ENCODE measurements at regions not wholly inside any gene's neighbourhood (a gene's known extent, or its start where the extent isn't known, plus 50 kb on each side); places are given as distances from the start of the nearest gene placed in this dataset.
"Not testable (repeated sequence)": the region's sequence is repeated elsewhere in the genome, so short reads cannot be mapped to it uniquely, and the experiment has no call there.

DNA sequence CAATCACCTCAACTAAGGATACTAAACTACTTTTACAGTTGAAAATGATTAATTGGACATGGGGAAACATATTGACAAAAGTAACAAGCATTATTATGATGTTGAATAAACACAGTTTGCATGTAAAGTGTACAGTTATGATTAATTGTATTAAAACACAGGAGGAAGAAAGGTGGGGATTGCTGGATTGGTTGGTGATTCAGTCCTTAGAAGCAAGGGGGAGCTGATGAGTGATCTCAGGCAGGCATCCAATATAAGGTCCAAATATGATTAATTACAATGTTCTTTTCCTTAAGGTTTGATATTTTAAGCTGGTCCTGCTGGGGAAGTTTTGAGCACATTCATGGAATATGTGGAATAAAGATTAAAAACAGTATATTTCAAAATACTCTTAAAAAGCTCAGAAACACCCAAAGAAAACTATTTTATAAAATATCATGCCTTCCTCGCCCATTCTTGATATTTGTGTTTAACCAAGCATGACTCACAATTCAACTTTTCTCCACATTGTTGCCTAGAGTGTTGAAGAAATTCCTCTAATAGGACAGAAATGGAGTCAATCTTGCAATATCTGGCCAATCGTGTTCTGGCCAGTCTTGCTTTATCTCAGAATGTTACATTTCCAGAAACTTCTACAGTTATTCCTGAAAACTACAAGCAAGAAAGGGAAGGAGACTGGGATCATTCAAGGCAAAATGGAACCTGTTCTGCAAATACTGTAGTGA, 268.2 kb downstream of the RPIA start:
- no peak overlapping the region for H3K4me3 ChIP-seq
- no peak for ATAC-seq
- no peaks in the 10 kb centered on the region for H3K36me3 ChIP-seq
- no peak for TF ChIP-seq CTCF (IDR thresholded peaks at IDR 0.05)
- H3K27me3 ChIP-seq, result peaks cover 0 to 26% of the 10 kb centered on the region in 2 donors
- no peak overlapping the region for H3K27ac ChIP-seq
- intact Hi-C loops (cut with DNase I), result no loop called here
- H3K4me1 ChIP-seq, result no peaks in the 10 kb centered on the region
- DNase-seq, result no peak
- no peaks in the 10 kb centered on the region for H3K9me3 ChIP-seq

- H3K27ac ChIP-seq; intact Hi-C loops (cut with DNase I); DNase-seq; H3K4me1 ChIP-seq; ATAC-seq; H3K4me3 ChIP-seq; H3K9me3 ChIP-seq; H3K36me3 ChIP-seq: not testable (repeated sequence)
- peaks cover 0 to 22% of the 10 kb centered on the region in 2 donors for H3K27me3 ChIP-seq
These were observed 269.9 kb downstream of the RPIA start for GRCh38 chr2:88961323-88961722.

DNA sequence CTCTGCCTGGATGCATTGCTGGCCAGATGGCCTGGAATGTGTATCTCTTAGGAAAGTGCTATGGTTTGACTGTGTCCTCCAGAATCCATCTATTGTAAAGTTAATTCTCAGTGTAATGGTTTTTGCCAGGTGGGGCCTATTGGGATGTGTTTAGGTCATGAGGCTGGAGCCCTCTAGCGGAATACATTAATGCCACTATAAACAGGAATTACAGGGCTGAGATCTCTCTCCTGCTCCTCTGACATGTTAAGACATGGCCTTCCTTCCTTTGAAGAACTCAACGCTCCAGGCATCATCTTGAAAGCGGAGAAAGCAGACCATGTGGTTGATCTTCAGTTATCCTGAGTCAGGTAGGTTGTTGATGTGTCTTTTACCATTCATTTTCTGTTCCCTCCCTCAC, 276.4 kb downstream of the RPIA start:
- H3K4me3 ChIP-seq, result no peak overlapping the region
- H3K27me3 ChIP-seq, result no peaks in the 10 kb centered on the region
- H3K27ac ChIP-seq, result no peak overlapping the region
- no peak for ATAC-seq
- no peak for DNase-seq
- intact Hi-C loops (cut with DNase I), result no loop called here
- no peak for TF ChIP-seq CTCF (IDR thresholded peaks at IDR 0.05)
- no peaks in the 10 kb centered on the region for H3K36me3 ChIP-seq
- H3K4me1 ChIP-seq, result no peaks in the 10 kb centered on the region
- no peaks in the 10 kb centered on the region for H3K9me3 ChIP-seq

- H3K27me3 ChIP-seq; H3K4me3 ChIP-seq; ATAC-seq; intact Hi-C loops (cut with DNase I); H3K9me3 ChIP-seq; H3K36me3 ChIP-seq; DNase-seq; H3K4me1 ChIP-seq; H3K27ac ChIP-seq: not testable (repeated sequence)
These were observed 286.5 kb downstream of the RPIA start for GRCh38 chr2:88978011-88978410.

- peak in 1 of 4 donors; percentile 34 for DNase-seq
These were observed 287.0 kb downstream of the RPIA start for GRCh38 chr2:88978446-88978845.

GRCh38 chr2:88984079-88984478, 292.6 kb downstream of the RPIA start:
- intact Hi-C loops (cut with DNase I); H3K36me3 ChIP-seq; H3K4me3 ChIP-seq: not testable (repeated sequence)

More at GRCh38 chr2:88978446-88978845, 287.0 kb downstream of the RPIA start:
- H3K27ac ChIP-seq; intact Hi-C loops (cut with DNase I); H3K36me3 ChIP-seq; H3K4me1 ChIP-seq; ATAC-seq; H3K9me3 ChIP-seq; H3K27me3 ChIP-seq; H3K4me3 ChIP-seq: not testable (repeated sequence)

DNA sequence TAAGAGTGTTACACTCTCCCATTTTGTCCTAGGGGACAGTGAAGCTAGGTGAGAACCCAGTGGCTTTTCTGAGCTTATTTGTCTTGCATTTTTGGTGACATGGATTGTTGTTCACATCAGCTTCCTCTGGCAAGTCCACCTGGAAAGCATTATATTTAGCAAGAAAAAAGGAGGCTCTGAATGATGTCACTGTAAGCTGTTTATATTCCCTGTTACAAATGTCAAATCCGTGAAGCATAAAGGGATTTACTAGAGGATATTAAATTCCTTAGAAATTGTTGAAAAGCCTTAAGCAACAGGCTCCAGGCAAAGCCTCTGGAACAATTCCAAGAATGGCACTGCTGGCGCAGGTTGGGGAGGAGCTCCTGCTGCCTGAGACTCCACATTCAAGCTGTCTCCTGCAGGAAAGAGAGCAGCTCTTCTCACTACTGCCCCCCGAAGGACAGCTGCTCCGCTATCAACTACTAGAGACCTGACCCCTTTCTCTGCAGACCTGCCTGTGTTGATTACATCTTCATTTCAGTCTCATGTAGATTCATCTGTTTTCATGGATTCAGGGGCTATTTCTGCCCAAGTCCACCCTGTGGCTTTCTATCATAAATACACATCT, 295.4 kb downstream of the RPIA start:
- DNase-seq; H3K4me1 ChIP-seq; intact Hi-C loops (cut with DNase I); H3K4me3 ChIP-seq; H3K27me3 ChIP-seq; H3K36me3 ChIP-seq; H3K9me3 ChIP-seq; ATAC-seq; H3K27ac ChIP-seq: not testable (repeated sequence)

More at GRCh38 chr2:88984079-88984478, 292.6 kb downstream of the RPIA start:
- DNase-seq, H3K27ac ChIP-seq, H3K4me1 ChIP-seq, ATAC-seq, H3K9me3 ChIP-seq, H3K27me3 ChIP-seq: not testable (repeated sequence)

- H3K9me3 ChIP-seq; H3K36me3 ChIP-seq; H3K27me3 ChIP-seq; H3K27ac ChIP-seq; intact Hi-C loops (cut with DNase I); H3K4me1 ChIP-seq; H3K4me3 ChIP-seq; ATAC-seq: not testable (repeated sequence)
- DNase-seq, result peak in 1 of 4 donors; percentile 18
These were observed 297.1 kb downstream of the RPIA start for GRCh38 chr2:88988617-88989016.

GRCh38 chr2:88992819-88993218, 301.3 kb downstream of the RPIA start:
- H3K4me3 ChIP-seq; DNase-seq; H3K4me1 ChIP-seq; H3K9me3 ChIP-seq; H3K36me3 ChIP-seq; H3K27ac ChIP-seq; intact Hi-C loops (cut with DNase I); ATAC-seq; H3K27me3 ChIP-seq: not testable (repeated sequence)

DNA sequence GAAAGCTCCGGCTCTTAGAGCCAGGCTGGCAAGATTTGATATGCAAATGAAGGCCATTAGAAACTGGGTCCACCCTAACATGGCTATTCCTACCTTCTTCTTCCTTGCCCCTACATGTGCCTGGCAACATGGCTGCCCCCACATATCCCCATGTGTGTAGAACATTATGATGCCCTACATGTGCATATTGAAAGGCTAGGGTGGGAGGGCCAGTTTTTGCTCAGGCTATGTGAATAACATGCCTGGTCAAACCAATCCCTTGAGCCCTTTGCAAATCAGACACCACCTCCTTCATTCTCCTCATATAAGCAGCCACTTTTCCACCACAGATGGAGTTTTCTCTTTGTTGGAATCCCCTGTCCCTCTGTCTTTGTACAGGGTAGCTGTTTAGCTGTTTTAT, 303.4 kb downstream of the RPIA start:
- H3K9me3 ChIP-seq; H3K27ac ChIP-seq; H3K36me3 ChIP-seq; H3K4me1 ChIP-seq; H3K27me3 ChIP-seq; H3K4me3 ChIP-seq; ATAC-seq; DNase-seq; intact Hi-C loops (cut with DNase I): not testable (repeated sequence)

DNA sequence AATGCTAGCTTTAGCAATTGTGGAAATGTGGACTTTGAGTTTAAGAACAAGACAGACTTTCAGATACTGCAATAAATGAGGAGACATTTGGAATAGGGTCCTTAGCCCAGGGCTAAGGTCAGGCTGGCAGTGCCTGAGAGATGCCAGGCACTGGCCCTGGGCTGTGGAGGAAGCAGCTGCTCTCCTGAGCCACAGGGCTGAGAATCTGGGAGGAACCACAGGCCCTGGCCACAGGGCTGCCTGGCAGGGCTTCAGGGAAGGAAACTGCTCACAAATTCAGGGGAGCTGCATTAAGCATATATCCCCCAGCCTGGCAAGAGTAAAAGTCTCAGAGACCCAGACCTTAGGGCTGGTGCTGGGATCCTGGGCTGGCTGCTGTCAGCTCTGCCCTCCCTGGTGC, 305.1 kb downstream of the RPIA start:
- H3K4me3 ChIP-seq; H3K27me3 ChIP-seq; H3K27ac ChIP-seq; H3K36me3 ChIP-seq; H3K4me1 ChIP-seq; H3K9me3 ChIP-seq; DNase-seq; ATAC-seq; intact Hi-C loops (cut with DNase I): not testable (repeated sequence)

Measured in left lung (tissue), 4 donors.